GM19372 (cell line): ENCODE measurements at regions not wholly inside any gene's neighbourhood (a gene's known extent, or its start where the extent isn't known, plus 50 kb on each side); places are given as distances from the start of the nearest gene placed in this dataset.
"Not testable (repeated sequence)": the region's sequence is repeated elsewhere in the genome, so short reads cannot be mapped to it uniquely, and the experiment has no call there.

Source experiments
- ATAC-seq: cut with Tn5 transposase; IDR thresholded peaks from one replicate; pipeline ENCODE4 v1.9.1; 2021; ENCODE audit warnings: mild to moderate bottlenecking, low read depth, moderate library complexity; ENCODE audit not compliant: unreplicated experiment

- not testable (repeated sequence) for ATAC-seq
These were observed 283.9 kb upstream of the PREP start for GRCh38 chr6:105686793-105687192.

- no peak for ATAC-seq
These were observed 278.2 kb upstream of the PREP start for GRCh38 chr6:105681061-105681460.

- no peak for ATAC-seq
These were observed 277.2 kb upstream of the PREP start for GRCh38 chr6:105680131-105680530.

GRCh38 chr6:105678516-105678915 lies 275.6 kb upstream of the PREP start:
- no peak for ATAC-seq

- ATAC-seq = no peak
These were observed 275.0 kb upstream of the PREP start for GRCh38 chr6:105677671-105678475.

GRCh38 chr6:105676857-105677256 lies 274.0 kb upstream of the PREP start:
- no peak for ATAC-seq

GRCh38 chr6:105675715-105676397 lies 273.0 kb upstream of the PREP start:
- ATAC-seq = no peak

GRCh38 chr6:105672856-105673538 lies 270.1 kb upstream of the PREP start:
- not testable (repeated sequence) for ATAC-seq

- no peak for ATAC-seq
These were observed 266.4 kb upstream of the PREP start for GRCh38 chr6:105669232-105669631.

GRCh38 chr6:105667056-105667455 lies 264.2 kb upstream of the PREP start:
- no peak for ATAC-seq

GRCh38 chr6:105664931-105665330 lies 262.0 kb upstream of the PREP start:
- no peak for ATAC-seq

GRCh38 chr6:105651969-105652368 lies 249.1 kb upstream of the PREP start:
- ATAC-seq = no peak

- no peak for ATAC-seq
These were observed 247.5 kb upstream of the PREP start for GRCh38 chr6:105650347-105650746.

GRCh38 chr6:105649192-105649591 lies 246.3 kb upstream of the PREP start:
- ATAC-seq = no peak

- ATAC-seq = no peak
These were observed 245.4 kb upstream of the PREP start for GRCh38 chr6:105648276-105648675.

GRCh38 chr6:105646391-105646867 lies 243.5 kb upstream of the PREP start:
- peak; percentile 80 for ATAC-seq

GRCh38 chr6:105645958-105646357 lies 243.1 kb upstream of the PREP start:
- peak; percentile 8 for ATAC-seq

GRCh38 chr6:105645156-105645555 lies 242.3 kb upstream of the PREP start:
- ATAC-seq = no peak

- no peak for ATAC-seq
These were observed 241.8 kb upstream of the PREP start for GRCh38 chr6:105644691-105645090.

- ATAC-seq = no peak
These were observed 241.2 kb upstream of the PREP start for GRCh38 chr6:105644073-105644489.

- no peak for ATAC-seq
These were observed 239.8 kb upstream of the PREP start for GRCh38 chr6:105642708-105643107.
